IPS-NIHi7 (cell line): ENCODE measurements at regions not wholly inside any gene's neighbourhood (a gene's known extent, or its start where the extent isn't known, plus 50 kb on each side); places are given as distances from the start of the nearest gene placed in this dataset.
"Not testable (repeated sequence)": the region's sequence is repeated elsewhere in the genome, so short reads cannot be mapped to it uniquely, and the experiment has no call there.

ENCODE experiments used
- DNase-seq: peaks from one replicate; pipeline ENCODE4 v3.0.0; 2012; ENCODE audit warnings: mixed read lengths; ENCODE audit errors: extremely low spot score

DNA sequence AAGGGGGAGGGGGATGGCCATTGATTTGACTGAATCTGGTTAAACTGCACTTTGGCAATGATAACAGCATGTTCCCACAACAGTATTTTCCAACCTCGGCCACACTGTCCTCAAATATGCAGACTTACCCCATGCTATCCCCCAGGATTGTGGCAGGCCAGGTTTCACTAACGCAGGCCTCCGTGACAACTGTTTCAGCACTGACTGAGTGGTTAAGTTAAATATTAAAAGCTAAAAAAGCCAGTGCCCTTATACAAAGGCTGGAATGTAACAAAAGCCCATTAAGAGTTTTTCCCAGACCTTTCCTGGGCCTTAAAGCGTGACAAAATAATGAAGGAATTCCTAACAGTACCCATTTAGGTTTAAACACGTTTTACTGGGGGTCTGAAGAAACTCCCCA, 202.9 kb downstream of the USP25 start:
- DNase-seq = no peak

DNA sequence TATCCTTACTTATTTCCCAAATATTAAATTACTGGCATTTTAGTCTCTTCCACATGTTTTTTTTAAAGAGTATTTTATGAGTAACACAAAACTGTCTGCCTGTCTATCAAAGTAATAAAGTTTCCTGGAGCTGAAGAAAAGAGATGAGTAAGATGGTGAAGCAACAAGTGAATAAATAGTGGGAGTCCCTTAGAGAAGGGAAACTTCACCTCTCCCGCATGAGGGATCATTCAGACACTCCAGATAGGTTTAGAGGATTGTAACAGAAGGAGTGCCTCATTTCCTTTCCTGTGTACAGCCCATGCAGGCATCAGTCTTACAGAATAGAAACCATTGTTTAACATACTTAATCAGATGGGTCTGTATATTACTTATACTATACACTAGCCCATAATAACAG, 205.7 kb downstream of the USP25 start:
- no peak for DNase-seq

DNA sequence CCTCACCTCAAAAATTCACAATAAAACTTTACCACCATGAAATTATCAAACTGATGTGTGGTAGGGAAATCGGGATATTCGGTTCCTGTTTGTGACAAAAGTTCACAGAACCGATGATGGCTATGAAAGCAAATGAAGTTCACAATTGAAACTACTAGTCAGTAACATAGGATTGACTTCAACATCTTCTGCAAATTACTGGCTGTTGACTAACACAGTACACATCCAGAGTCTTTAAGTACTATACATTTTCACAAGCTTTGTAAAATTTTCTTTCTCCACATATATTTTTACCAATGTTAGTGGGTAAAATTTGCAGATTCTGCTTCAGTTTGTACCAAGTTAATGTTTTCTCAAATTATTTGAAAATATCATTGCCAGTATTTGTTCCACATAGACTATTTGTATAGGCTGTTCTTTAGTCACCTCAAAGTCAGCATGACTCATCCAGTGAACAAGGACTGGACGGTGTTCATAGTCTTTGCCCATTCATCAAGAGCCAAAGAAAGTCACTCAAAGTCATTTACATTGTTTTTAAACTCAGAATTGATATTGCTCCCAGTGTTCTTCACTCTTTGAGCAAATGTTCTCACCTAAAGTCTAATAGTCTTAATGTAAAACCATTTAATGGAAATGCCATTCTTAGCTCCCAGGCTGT, 213.4 kb downstream of the USP25 start:
- DNase-seq = no peak

DNA sequence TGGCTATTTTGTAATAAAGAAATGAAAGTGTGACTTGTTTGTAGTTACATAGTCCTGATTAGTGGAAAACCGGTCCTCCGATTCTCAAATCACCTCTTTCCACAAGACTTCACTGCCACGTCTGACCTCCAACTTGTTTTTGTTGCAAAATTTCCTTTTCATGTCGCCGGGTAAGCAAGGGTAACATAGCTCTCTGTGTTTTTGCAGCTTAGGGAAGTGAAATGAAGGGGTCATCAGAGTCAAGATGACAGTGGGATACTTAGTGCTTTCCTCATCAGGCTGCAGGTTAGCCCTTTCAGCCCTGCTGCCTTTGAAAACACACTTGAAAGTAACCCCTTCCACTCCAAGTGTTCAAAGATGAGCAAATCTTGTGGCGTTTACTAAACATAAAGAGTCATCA, 217.9 kb downstream of the USP25 start:
- no peak for DNase-seq

DNA sequence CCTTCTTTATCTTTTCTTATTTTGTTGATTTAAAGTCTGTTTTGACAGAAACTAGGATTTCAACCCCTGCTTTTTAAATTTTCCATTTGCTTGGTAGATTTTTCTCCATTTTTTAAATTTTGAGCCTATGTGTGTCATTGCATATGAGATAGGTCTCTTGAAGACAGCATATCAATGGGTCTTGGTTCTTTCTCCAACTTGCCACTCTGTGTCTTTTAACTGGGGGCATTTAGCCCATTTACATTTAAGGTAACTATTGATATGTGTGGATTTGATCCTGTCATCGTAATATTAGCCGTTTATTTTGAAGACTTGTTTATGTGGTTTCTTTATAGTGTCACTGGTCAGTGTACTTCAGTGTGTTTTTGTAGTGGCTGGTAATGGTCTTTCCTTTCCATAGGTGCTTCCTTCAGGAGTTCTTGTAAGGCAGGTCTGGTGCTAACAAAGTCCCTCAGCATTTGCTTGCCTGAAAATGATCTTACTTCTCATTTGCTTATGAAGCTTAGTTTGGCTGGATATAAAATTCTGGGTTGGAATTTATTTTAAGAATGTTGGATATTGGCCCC, 223.9 kb downstream of the USP25 start:
- no peak for DNase-seq

DNA sequence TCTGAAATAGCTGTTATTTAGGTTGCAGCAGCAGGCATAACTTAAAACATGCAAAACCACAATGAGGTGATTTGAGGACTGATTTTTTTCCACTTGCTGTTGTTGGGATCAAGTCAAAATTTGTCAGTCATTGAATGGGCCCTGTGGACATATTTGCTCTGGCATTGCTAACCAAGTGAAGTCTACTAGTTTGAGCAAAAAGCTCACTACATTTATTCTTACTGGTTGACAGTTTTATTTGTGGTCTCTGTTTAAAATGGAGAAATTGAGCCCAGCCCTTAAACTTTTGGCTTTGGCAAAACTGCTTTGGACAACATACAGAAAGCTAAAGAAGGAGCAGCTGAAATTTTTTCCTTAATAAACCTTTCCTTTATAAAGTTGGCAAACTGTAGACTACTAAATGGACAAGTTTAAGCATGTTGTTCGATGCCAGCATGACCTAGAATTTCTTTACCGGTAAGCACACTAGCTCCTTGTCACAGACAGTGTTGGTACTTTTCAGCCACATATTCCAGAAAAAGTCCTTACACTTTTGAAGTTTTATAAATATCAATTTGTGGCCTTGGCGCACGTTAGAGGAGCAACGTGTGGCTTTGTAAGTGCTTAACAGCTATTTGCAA, 234.6 kb downstream of the USP25 start:
- DNase-seq = no peak

DNA sequence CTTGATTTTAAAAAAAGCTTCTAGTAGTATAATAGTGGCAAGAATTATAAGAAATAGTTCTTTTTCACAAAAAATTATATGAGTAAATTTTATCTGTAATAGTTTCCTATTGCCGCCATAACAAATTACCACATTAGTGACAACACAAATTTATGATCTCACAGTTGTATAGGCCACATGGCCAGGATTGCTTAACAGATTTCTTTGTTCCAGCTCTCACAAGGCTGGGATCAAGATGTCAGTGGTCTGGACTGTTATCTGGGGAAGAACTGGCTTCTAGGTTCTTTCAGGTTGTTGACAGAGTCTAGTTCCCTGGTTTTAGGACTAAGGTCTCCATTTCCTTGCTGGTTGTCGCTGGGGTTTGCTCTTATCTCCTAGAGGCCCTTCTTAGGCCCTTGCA, 236.4 kb downstream of the USP25 start:
- DNase-seq = no peak

DNA sequence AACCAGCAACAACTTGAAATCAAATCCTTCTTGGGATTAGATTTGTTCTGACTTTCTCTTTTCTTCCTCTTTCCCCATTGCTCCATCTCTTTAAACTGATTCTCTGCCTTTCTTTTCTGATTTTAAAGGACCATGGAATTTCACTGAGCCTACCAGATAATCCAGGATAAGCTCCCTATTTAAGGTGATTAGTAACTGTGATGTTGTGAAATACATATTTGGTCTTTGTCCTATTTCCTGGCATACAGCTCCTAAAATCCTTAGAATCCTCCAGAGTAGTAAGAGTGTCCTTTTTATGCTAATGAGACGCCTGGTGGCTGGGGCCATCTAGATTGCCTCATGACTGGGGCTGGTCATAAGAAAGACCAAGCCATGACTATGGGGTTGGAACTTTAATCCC, 236.9 kb downstream of the USP25 start:
- no peak for DNase-seq

DNA sequence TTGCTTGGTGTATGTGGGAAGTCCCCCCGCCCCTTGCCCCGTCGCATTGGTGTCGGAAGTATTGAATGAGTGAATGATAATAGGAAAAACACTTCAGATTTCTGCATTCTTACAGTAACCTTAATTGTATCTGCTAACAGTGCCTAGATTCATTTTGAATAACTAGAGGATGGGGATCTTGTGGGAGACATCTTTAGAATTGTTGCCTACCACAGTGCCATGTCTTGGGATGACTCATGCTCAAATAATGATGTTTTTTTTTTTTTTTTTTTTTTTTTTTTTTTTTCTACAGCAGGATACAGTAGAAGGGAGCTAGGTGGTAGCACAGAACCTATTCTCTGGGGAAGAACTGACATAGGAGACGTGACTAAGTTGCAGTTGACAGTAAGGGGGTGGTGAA, 237.9 kb downstream of the USP25 start:
- DNase-seq = peak; percentile 38

DNA sequence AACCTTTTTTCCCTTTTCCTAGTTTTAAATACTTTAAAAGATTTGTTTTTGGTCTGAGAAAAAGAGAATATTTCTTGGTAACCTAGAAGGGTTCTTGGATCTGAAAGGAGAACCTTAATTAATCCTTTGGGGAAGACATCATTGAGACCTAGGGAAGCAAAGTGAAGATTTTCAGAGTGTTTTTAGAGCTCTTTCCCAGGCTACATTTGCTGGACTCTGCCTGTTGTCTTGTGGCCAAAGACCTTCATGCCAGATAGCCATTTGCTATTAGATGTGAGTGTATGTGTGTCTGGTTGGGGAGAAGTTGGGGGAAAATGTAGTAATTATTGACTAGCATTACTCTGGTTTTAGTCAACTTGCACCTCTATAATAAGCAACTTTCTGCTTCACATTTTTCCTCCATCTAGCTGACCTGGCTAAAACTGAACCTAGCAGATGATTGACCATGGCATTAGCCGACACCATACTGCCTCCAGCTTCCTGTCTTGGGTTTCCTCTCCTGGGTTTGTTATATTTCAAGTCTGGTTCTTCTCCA, 239.1 kb downstream of the USP25 start:
- DNase-seq = no peak

DNA sequence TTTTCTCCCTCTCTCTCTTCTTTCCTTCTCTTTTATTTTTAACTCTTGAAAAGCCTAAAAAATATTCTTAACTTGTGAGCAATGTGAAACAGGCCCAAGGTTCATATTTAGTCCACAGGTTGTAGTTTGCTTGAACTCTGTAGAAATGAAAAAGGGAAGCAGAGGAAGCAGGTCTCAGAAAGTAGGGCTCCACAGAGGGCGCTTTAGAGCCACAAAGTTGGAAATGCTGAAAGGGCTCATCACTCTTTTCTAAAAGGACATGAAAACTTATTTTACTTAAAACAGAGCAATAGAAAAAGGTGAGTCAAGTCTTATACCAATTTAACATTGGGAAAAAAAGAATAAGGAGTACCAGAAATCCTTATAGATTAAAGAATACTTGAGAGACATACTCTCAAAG, 247.0 kb downstream of the USP25 start:
- no peak for DNase-seq

DNA sequence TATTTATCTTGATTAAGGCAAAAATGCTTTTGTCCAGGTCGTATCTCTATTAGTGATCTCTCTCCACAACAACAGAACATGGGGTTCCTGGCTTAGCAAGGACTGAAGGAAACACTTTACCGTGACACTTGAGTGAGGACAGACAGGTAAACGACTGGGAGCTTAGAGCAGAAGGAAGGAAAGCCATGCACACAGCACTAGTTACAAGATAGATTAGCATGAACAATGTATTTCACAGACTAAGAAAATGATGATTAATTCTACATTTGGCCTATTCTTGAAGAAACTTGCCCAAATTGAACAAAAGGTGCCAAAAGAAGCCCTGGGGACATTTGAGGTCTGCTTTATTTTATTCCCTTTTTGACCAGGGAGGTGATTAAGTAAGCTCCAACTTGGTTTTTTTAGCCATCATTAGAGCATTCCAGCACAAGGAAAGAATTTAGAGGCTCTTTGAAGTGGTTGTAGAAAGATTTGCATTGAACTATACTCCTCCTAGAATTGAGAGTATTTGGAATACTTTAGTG, 248.5 kb downstream of the USP25 start:
- DNase-seq = no peak

DNA sequence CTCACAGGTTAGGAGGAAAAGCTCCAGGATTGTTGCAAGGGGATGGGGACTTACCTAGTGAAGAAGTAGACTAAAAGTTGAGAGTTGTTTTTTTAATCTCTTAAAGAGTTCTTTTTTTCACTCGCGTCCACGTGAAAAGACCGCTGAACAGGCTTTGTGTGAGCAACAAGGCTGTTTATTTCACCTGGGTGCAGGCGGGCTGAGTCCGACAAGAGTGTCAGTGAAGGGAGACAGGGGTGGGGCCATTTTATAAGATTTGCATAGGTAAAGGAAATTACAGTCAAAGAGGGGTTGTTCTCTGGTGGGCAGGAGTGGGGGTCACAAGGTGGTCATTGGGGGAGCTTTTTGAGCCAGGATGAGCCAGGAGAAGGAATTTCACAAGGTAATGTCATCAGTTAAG, 249.7 kb downstream of the USP25 start:
- DNase-seq = not testable (repeated sequence)

DNA sequence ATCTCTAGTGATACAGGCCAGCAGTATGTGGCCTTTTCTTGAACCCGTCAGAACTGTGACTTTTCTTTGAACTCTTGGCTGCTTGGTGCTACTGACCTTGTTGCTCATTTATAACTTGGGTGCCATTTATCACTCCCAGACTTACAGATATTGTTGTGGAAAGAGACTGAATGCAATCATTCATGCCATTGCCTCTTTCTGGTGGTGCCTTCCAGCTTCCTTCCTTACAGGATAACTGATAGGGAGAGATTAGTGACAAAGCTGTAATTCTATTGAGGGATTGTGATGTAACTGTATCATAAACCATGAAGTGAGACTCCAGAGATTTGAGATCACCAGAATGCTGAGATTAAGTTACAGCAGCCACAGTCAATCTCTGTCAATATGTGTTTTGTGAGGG, 256.5 kb downstream of the USP25 start:
- no peak for DNase-seq

DNA sequence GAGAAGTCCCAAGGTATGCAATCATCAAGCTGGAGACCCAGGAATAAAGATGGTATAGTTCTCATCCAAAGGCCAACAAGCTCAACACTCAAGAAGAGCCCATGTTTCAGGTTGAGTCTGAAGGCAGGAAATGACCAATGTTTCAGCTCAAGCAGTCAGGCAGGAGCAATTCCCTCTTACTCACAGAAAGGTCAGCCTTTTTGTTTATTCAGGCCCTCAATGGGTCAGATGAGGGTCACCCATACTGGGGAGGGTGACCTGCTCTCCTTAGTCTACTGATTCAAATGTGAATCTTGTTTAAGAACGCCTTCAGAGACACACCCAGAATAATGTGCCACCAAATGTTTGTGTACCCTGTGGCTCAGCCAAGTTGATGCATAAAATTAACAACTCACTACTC, 262.4 kb downstream of the USP25 start:
- no peak for DNase-seq

DNA sequence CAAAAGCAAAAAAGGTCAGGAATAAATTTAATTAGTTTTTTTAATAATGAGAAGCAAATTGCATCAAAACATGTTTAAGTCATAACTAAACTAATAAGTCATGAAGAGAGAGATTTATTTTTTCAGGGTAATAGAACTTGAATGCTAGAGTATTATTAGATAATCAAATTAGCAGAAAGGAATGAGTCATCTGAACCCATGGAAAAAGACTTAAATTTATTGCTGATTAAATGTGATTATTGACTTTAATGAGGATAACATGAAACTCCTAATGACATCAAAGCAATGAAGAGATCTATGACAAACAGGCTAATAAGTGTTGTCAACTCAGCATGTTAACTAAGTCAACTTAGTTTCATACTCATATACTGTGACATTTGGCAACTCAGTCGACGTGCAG, 264.2 kb downstream of the USP25 start:
- DNase-seq = no peak

DNA sequence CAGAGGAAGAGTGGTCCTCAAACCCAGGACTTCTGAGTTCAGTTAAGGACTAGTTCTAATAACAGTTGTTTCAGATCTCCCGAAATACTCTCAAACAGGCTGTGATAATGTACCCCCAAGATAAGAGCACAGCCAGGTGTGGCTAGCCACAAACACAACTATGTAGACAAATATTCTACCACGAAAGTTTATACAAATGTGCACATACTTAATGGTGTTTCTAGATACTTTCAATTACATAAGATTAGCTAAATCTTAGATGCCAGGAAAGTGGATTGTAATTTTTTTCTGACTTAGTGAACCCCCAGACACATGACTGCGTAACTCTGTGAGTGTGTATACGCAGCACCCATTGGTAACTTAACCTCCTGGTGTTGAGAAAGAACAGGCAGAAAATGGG, 270.0 kb downstream of the USP25 start:
- DNase-seq = no peak

DNA sequence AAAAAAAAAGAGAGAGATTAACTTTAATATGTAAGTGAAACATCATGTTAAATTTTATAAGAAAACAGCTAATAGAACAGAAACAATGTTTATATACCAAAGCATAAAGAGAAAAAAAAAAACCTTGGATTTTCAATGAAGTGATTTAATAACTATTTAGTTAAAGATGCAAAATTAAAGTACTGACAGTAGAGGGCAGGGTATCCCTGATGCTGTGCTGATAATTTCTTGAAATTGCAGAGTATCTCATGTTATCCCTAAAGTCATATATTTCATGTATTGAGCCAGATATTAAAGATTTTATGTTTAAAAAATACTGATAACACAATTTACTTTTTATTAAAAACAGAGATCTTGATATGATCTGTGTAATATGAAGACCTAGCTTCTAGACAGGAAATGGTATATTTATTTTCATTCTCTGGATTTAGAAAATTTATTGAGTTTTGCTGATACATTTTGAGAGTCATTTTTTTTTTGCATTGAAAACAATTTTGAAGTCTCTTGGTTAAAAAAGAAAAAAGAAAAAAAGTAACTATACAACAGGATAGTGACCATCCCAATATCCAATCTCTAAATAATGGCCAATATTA, 273.2 kb downstream of the USP25 start:
- DNase-seq = no peak

DNA sequence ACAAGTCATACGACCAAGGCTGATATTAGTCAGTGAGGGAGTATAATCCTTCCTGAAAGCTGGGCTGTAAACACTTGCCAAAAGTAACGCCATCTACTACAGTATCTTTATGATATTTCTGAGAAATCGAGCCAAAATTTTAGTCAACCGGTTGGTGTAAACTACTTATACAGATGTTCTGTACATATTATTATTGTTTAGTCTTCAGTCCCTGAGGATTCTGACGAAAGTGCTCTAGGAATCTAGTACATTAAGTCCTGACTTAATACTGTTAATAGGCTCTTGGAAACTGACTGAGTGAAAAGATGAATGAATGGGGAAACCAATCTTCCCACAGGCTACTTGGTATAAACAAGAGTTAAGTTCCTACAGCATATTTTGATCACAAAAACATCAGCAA, 274.3 kb downstream of the USP25 start:
- DNase-seq = no peak

DNA sequence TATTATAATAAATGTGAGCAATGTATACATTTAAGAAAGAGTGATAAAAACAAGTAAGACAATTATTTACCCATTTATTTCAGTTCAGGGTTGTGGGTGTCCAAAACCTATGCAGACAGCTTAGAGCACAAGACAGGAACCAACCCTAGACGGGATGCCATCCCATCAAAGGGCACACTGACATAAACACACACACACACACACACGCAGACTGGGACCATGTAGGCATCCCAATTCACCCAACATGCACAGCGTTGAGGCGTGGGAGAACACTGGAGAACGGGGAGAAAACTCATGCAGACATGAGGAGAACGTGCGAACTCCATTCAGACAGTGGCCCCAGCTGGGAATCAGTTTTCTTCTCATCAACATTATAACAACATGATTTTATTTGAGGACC, 274.7 kb downstream of the USP25 start:
- no peak for DNase-seq

DNA sequence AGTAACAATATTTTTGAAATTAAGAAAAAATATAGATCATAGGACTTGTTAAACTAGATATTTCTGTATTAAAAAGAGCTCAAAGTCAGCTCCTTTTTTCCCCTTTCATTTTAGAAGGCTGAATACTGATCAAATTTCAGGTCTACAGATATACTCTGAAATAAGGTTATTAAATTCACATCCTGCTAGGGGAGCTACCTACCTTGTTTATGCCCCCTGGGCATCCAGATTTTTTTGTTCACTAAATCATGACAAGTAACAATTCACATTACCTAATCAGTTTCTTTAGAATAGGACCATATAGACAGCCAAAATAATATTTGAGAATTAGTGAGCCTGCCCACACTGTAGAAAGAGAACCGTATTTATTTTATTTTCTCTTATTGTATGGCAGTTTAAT, 276.2 kb downstream of the USP25 start:
- DNase-seq = no peak

DNA sequence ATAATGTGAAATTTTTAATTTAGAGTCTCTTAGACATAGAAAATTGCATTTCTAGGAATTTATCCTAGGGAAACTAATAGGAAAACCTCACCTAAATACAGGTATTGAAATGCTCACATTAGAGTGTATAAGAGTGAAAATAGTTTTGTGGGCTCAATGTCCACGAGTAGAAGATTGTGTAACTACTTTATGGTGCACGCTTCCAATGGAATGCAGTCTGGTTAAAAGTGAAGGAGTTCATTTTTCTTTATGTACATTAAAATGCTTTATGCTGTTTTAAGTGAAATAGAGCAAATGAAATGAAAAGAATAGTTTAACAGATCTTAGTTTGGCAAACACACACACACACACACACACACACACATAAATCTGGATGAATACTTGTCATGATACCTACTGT, 278.2 kb downstream of the USP25 start:
- no peak for DNase-seq

DNA sequence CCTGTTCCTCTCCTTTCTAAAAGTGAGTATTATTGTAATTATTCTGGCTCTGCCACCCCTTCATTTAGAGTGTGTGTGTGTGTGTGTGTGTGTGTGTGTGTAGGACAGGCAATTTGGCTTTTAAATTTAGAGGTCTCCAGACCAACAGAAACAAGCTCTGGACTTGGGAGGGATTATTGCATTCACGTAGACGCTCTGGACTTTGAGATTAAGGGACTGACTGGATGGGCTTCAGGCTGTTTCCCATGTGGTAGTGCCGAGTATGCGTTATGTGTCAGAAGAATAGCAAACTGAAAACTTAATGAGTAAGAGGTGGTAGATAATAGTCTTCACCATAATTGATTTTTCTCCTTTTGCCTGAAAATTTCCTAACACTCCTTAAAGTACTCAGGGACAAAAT, 281.9 kb downstream of the USP25 start:
- no peak for DNase-seq
